Smooth muscle cell (in vitro differentiated cells): ENCODE measurements at regions not wholly inside any gene's neighbourhood (a gene's known extent, or its start where the extent isn't known, plus 50 kb on each side); places are given as distances from the start of the nearest gene placed in this dataset.

Source experiments
- DNase-seq: peaks from one replicate; lab custom pipeline; 2025; ENCODE audit not compliant: unreplicated experiment; lab: John Stamatoyannopoulos, UW
- H2AFZ ChIP-seq: fragments of 200-600 bp; sonication (generic); 2 replicates; pipeline ENCODE4 v1.6.0; 2016; ENCODE audit warnings: antibody characterized with exemption, low read depth, mild to moderate bottlenecking
- H3F3A ChIP-seq: fragments of 200-600 bp; sonication (generic); 2 replicates; pipeline ENCODE4 v1.6.0; 2017; ENCODE audit warnings: antibody characterized with exemption, low read depth
- H3K27ac ChIP-seq: fragments of 200-600 bp; sonication (generic); 2 replicates; pipeline ENCODE4 v1.5.1; 2016; ENCODE audit warnings: low read depth, mild to moderate bottlenecking
- H3K27me3 ChIP-seq: fragments of 200-600 bp; sonication (generic); 2 replicates; pipeline ENCODE4 v1.6.1; 2016; ENCODE audit warnings: low read depth, mild to moderate bottlenecking
- H3K36me3 ChIP-seq: fragments of 200-600 bp; sonication (generic); 2 replicates; pipeline ENCODE4 v1.5.1; 2016; ENCODE audit warnings: low read depth
- H3K4me1 ChIP-seq: fragments of 200-600 bp; sonication (generic); 2 replicates; pipeline ENCODE4 v1.5.1; 2016; ENCODE audit warnings: low read depth
- H3K4me2 ChIP-seq: fragments of 200-600 bp; sonication (generic); 2 replicates; pipeline ENCODE4 v1.6.0; 2016; ENCODE audit warnings: mild to moderate bottlenecking
- H3K4me3 ChIP-seq: fragments of 200-600 bp; sonication (generic); 2 replicates; pipeline ENCODE4 v1.5.1; 2016; ENCODE audit warnings: mild to moderate bottlenecking
- H3K79me2 ChIP-seq: fragments of 200-600 bp; sonication (generic); 2 replicates; pipeline ENCODE4 v1.6.0; 2016; ENCODE audit warnings: low read depth, mild to moderate bottlenecking
- H3K9ac ChIP-seq: fragments of 200-600 bp; sonication (generic); 2 replicates; pipeline ENCODE4 v1.6.0; 2016; ENCODE audit warnings: low read depth
- H3K9me3 ChIP-seq: fragments of 200-600 bp; sonication (generic); replicated peaks from 2 replicates; pipeline ENCODE4 v1.5.1; 2016; ENCODE audit warnings: low read depth
- H4K20me1 ChIP-seq: fragments of 200-600 bp; sonication (generic); 2 replicates; pipeline ENCODE4 v1.6.0; 2016; ENCODE audit warnings: low read depth
- CTCF ChIP-seq: fragments of 200-600 bp; sonication (generic); IDR thresholded peaks from 2 replicates; pipeline ENCODE4 v1.5.1; 2017; ENCODE audit warnings: borderline replicate concordance, mild to moderate bottlenecking, antibody characterized with exemption; ENCODE audit not compliant: insufficient read depth, poor library complexity, severe bottlenecking
- WGBS: methylation state at CpG from one replicate; pipeline ENCODE4 v1.1.7; 2016; ENCODE audit warnings: low lambda C conversion rate; 5-methylcytosine and 5-hydroxymethylcytosine counted together

GRCh38 chr3:182723596-182723995 lies 69.7 kb upstream of the ATP11B start:
- H3K4me2 ChIP-seq = no peak overlapping the region
- no peak for DNase-seq

GRCh38 chr3:182725372-182726251 lies 67.7 kb upstream of the ATP11B start:
- no peaks in the 10 kb centered on the region for H4K20me1 ChIP-seq
- no peak overlapping the region for H3K4me2 ChIP-seq
- TF ChIP-seq CTCF = no peak

More at GRCh38 chr3:182723596-182723995, 69.7 kb upstream of the ATP11B start:
- no peaks in the 10 kb centered on the region for H3K36me3 ChIP-seq
- H3K79me2 ChIP-seq = no peaks in the 10 kb centered on the region
- no peaks in the 10 kb centered on the region for H3K9me3 ChIP-seq
- H3K27me3 ChIP-seq = no peaks in the 10 kb centered on the region
- no peak for TF ChIP-seq CTCF
- no peak overlapping the region for H2AFZ ChIP-seq
- H3K27ac ChIP-seq = no peak overlapping the region
- H3F3A ChIP-seq = no peaks in the 10 kb centered on the region
- peaks cover 14% of the 10 kb centered on the region for H3K4me1 ChIP-seq
- H4K20me1 ChIP-seq = no peaks in the 10 kb centered on the region
- no peak overlapping the region for H3K9ac ChIP-seq
- no peak overlapping the region for H3K4me3 ChIP-seq
- 91% methylated on average over 4 of the region's 4 CpGs for WGBS

GRCh38 chr3:182726258-182727142 lies 66.8 kb upstream of the ATP11B start:
- H3F3A ChIP-seq = no peaks in the 10 kb centered on the region
- H2AFZ ChIP-seq = no peak overlapping the region
- no peaks in the 10 kb centered on the region for H3K79me2 ChIP-seq
- no peaks in the 10 kb centered on the region for H3K36me3 ChIP-seq
- H3K27me3 ChIP-seq = no peaks in the 10 kb centered on the region
- no peaks in the 10 kb centered on the region for H4K20me1 ChIP-seq
- peaks cover 14% of the 10 kb centered on the region for H3K4me1 ChIP-seq
- DNase-seq = no peak
- TF ChIP-seq CTCF = no peak
- H3K4me2 ChIP-seq = no peak overlapping the region
- no peak overlapping the region for H3K9ac ChIP-seq
- H3K4me3 ChIP-seq = no peak overlapping the region
- no peak overlapping the region for H3K27ac ChIP-seq
- H3K9me3 ChIP-seq = no peaks in the 10 kb centered on the region
- WGBS = 63% methylated on average over 10 of the region's 10 CpGs

More at GRCh38 chr3:182725372-182726251, 67.7 kb upstream of the ATP11B start:
- no peaks in the 10 kb centered on the region for H3F3A ChIP-seq
- WGBS = 67% methylated on average over 16 of the region's 16 CpGs
- H3K4me1 ChIP-seq = peaks cover 14% of the 10 kb centered on the region
- no peaks in the 10 kb centered on the region for H3K27me3 ChIP-seq
- no peaks in the 10 kb centered on the region for H3K9me3 ChIP-seq
- no peak overlapping the region for H3K4me3 ChIP-seq
- H2AFZ ChIP-seq = no peak overlapping the region
- no peaks in the 10 kb centered on the region for H3K79me2 ChIP-seq
- H3K36me3 ChIP-seq = no peaks in the 10 kb centered on the region
- H3K27ac ChIP-seq = no peak overlapping the region
- DNase-seq = no peak
- H3K9ac ChIP-seq = no peak overlapping the region
